NCI-H2107 treated with DMSO at 0.1 percent for 48 hours (cell line): ENCODE measurements at regions not wholly inside any gene's neighbourhood (a gene's known extent, or its start where the extent isn't known, plus 50 kb on each side); places are given as distances from the start of the nearest gene placed in this dataset.
"Not testable (repeated sequence)": the region's sequence is repeated elsewhere in the genome, so short reads cannot be mapped to it uniquely, and the experiment has no call there.

Source experiments
- DNase-seq: peaks from one replicate; lab custom pipeline; 2025; ENCODE audit not compliant: unreplicated experiment; lab: John Stamatoyannopoulos, UW

GRCh38 chr13:83150616-83151307 lies 731.5 kb downstream of the SLITRK1 start:
- DNase-seq: no peak

DNA sequence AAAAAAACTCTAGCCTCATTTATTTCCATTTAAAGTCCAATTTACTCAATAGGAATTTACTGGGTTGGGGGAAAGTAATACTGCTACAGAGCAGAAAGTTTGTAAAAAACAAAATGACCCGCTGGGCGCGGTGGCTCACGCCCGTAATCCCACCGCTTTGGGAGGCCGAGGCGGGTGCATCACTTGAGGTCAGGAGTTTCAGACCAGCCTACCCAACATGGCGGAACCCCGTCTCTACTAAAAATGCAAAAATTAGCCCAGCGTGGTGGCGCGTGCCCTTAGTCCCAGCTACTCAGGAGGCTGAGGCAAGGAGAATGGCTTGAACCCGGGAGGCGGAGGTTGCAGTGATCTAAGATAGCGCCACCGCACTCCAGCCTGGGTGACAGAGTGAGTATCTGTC lies 745.6 kb downstream of the SLITRK1 start:
- DNase-seq: no peak

GRCh38 chr13:83125791-83126190 lies 756.5 kb downstream of the SLITRK1 start:
- DNase-seq: no peak

GRCh38 chr13:83121896-83122295 lies 760.4 kb downstream of the SLITRK1 start:
- peak; percentile 34 for DNase-seq

DNA sequence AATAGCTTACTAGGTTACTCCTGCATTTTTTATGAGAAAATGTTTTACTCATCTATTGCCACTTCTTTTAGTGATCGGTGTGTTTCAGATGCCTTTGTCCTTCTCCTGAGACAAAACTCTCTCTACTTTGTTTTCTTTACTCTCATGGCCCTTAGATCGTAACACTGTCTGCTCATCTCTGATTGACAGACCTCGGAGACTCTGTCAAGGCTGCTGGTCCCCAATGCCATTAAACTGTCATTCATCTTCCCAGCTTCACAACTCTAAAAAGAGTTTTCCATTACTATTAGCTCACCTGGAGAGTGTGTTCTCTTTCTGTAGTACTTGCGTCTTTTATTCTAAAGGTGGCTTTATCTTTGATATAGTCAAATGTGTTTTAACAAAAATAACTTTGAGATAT lies 765.2 kb downstream of the SLITRK1 start:
- DNase-seq: no peak

GRCh38 chr13:83101574-83102247 lies 780.6 kb downstream of the SLITRK1 start:
- not testable (repeated sequence) for DNase-seq

DNA sequence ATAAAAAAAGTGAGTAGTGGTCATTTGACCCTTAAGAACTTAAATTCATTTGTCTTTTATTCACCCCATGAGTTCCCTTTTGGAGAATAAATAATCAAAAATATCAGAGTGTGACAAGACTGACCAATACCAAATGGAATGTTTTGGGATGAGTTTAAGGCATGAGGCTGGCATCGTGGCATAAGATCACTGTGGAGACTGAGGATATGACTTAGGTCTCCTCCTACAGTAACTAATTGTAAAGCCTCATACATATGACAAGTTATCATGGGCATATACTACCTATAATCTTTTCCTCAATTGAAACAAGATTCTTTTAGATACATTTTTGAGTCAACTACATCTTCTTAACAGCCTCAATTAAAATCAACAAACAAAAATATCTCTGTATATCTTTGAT lies 782.0 kb downstream of the SLITRK1 start:
- no peak for DNase-seq

DNA sequence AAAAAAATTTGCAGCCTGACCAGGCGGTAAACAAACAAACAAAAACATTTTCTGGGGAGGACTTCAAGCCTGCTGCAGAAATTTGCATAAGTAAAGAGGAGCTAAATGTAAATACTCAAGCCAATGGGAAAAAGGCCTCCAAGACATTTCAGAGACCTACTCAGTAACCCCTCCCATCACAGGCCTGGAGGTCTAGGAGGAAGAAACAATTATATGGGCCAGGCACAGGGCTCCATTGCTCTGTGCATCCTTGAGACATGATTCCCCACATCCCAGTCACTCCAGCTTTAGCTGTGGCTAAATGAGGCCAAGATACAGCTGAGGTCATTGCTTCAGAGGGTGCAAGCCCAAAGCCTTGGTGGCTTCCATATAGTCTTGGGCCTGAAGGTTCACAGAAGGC lies 793.4 kb downstream of the SLITRK1 start:
- DNase-seq: no peak

DNA sequence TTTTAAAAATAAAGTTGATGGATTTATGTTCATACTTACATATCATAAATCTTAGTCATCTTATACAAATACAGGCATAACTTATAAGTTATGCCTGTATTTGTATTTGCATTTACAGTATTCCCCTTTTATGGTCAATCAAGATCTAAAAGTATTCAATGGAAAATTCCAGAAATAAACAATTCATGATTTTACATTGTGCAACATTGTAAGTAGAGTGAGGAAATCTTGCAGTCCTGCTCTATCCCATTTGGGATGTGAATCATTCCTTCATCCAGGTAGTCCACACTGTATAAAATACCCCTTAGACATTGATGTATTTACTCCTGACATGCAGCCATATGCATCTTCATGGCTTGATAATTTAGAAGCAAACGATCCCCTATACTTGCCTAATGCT lies 795.3 kb downstream of the SLITRK1 start:
- DNase-seq: no peak

DNA sequence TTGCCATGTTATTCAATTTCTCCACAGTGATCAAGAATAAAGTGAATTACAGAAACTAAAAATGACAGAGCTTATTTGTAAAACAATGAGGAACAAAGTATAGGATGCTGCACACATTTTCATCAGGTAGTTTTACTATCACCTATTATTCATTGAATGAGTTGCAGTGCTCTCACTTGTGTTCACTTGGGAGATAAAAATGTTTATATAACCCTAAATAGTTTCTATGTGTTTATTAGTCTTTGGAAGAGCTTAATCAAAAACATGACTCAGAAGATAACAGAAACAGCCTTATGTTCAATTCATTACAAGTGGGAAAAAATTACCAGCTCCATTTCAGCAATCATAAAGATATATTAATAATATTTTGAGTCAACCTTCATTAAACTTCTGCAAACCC lies 796.2 kb downstream of the SLITRK1 start:
- DNase-seq: no peak

GRCh38 chr13:83085186-83085900 lies 796.9 kb downstream of the SLITRK1 start:
- DNase-seq: no peak

DNA sequence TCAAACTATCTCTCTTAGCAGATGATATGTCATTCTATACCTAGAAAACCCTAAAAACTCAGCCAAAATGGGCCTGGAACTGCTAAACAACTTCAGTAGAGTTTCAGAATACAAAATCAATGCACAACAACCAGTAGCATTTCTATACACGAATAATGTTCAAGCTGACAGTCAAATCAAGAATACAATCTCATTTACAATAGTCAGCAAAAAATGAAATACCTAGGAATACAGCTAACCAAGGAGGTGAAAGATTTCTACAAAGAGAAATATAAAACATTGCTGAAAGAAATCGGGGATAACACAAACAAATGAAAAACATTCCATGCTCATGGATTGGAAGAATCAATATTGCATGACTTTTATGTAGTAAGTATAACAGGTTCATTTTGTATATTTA lies 804.8 kb downstream of the SLITRK1 start:
- DNase-seq: no peak

DNA sequence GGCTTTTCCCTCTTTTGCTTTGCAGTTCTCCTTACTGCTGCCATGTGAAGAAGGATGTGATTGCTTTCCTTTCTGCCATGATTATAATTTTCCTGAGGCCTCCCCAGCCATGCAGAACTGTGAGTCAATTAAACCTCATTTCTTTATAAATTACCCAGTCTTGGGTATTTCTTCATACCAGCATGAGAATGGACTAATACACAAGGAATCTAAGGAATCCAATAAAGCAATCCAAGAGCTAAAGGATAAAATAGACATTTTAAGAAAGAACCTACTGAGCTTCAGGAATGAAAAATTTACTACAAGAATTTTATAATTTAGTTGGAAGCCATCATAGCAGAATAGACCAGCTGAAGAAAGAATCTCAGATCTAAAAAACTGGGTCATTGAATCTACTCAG lies 808.3 kb downstream of the SLITRK1 start:
- DNase-seq: not testable (repeated sequence)

DNA sequence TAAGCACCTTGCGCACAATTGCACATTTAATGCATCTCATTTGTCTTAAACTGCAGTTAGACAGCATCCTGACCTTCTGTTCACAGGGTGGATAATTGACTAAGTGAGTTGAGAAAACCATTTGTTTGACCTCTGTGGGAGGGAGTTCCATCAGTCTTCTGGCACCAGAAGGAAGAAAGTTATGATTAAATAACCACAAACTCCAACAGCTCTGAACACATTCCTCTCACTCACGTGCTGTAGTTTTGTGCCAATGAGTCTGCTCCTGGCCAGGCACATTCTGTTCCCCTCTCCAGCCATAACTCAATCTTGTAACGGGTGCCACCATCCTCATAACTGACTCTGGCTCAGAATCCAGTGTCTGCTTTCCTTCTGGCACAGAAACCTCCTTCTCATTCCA lies 817.2 kb downstream of the SLITRK1 start:
- DNase-seq: no peak

GRCh38 chr13:83057119-83057518 lies 825.2 kb downstream of the SLITRK1 start:
- DNase-seq: no peak

- DNase-seq: no peak
Observed at GRCh38 chr13:83056269-83056668, 826.0 kb downstream of the SLITRK1 start.

GRCh38 chr13:83048419-83048818 lies 833.9 kb downstream of the SLITRK1 start:
- no peak for DNase-seq

DNA sequence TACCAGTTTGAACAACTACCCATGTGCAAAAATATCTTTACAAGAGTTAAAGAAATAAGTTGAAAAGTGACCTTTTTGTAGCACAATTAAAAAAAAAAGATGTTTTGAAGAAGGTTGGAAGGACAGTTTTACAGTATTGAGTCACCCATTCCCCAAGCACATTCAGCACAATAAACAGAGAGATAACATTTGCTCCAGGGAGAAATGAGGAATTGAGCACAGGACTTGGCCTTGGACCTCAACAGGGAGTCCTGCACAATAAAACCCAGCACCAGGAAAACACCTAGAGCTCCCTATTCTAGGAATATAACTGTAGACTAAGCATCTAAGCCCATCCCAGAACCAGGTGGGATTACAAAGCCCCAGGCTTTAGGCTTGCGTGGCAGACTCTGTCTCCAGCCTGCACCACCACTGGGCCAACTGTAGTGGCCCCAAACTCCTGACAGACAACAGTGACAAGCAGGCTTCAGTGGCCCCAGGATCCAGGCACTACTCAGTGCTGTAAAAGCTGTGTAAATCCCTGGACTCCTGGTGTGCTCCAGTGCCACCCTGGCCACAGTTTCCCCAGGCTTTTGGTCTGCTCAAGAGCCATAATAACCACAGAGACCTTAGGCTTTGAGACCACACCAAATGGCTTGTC lies 857.2 kb downstream of the SLITRK1 start:
- no peak for DNase-seq

DNA sequence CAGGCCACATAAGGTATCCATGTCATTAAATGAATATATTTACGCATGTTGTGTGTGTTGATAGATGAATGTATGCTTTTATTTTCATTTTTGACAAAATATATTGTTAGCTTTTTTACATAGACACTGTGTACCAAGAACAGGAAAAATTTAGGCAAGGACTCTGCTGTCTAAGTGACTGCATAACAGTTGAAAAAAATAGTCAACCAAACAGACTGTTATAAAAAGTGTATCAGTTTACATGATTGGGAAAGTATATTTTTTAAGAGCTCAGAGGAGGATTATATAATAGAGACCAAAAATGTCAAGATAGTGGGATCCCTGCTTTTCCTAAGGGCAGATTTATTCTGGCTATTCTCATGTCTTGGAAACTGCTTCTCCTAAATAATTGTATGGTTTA lies 858.0 kb downstream of the SLITRK1 start:
- DNase-seq: no peak

- DNase-seq: no peak
Observed at GRCh38 chr13:83019986-83020385, 862.3 kb downstream of the SLITRK1 start.

DNA sequence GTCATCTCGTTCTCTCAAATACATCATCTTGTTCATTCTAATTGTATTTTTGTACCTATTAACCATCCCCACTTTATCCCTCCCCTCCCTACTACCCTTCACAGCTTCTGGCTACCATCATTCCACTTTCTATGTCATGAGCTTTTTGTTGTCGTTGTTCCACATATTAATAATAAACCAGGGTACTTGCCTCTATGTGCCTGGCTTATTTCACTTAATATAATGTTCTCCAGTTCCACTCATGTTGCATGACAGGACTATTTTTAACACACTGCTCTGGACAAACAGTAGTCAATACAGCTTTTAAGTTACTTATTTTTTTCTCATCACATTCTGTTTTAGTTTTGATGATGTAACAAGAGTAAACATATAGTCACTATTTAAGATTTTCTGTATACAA lies 872.3 kb downstream of the SLITRK1 start:
- no peak for DNase-seq
